ENCODE measurements at regions not wholly inside any gene's neighbourhood (a gene's known extent, or its start where the extent isn't known, plus 50 kb on each side); places are given as distances from the start of the nearest gene placed in this dataset.

- no peak for DNase-seq (ENCODE audit: low read depth)
These were observed 162.7 kb upstream of the KIT start for GRCh38 chr4:54495091-54495490.

GRCh38 chr4:54495641-54496040 lies 162.1 kb upstream of the KIT start:
- DNase-seq (ENCODE audit: low read depth), result no peak

DNA sequence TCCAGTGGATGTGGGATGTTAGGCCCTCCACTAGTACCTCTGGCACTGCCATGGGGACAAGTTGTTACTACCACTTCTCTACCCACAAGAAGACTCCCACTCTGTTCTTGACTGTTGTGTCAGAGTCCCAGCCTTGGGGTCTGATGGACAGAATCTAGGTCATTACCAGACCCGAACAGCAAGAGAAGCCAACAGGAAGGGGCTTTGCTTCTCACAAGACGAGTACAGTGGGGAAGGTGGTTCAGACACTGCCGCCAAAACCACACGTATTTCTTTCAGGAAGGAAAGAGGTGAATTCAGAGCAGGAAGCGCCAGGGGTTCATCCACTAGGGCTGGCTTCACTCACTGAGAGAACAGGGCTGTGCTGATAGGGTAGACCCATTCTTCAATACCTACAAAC lies 161.3 kb upstream of the KIT start:
- DNase-seq (ENCODE audit: low read depth), result no peak

DNA sequence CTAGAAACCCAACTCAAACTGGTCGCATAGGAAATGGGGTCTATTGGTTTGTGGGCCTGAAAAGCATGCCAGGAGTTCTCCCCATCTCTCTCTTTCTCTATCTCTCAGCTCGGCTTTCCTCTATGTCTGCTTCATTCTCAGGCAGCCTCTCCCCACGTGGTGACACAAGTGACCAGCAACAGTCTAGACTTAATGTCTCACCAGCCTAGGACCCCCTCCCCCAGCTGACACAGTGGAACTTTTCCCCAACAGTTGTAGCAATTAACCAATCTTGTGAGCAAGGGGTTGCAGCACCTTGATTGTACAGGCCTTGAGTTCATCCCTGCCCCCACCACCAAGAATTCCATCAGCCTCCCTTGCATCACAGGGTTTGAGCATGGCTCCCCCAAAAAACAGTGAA lies 159.8 kb upstream of the KIT start:
- no peak for DNase-seq (ENCODE audit: low read depth)

DNA sequence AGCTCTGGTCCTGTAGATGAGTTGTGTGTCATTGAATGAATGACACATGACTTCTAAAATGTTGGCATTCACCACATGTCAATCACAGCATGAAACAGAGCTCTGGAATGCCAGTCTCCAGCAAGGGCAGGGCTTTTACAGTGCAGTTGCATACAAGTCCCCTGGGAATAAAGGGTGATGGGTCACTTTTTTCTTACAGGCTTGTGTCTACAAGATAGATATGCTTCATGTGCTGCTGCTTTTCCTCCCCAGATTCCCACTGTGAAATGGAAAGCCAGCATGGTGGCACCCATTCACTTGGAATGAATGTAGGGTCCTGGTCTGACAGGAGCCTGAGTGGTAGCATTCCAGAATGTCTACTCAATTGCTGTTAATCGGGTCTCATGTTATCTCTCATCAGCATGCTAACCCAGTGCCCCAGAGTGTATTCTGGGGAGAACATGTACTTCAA lies 159.1 kb upstream of the KIT start:
- no peak for DNase-seq (ENCODE audit: low read depth)

- DNase-seq (ENCODE audit: low read depth), result no peak
These were observed 158.3 kb upstream of the KIT start for GRCh38 chr4:54499308-54500074.

DNA sequence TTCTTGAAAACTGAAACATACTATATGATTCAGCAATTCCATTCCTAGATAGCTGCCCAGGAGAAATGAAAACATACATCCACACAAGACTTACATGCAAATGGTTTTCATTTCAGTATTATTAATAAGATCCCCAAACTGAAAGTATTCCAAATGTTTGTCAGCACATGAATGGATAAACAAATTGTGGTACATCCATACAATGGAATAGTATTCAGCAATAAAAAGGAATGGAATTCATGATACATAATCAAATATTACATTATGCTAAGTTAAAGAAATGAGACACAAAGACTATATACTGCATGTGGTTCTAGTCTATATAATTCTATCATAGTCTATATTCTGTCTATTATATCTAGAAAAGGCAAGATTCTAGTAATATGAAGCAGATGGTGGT lies 152.4 kb upstream of the KIT start:
- no peak for DNase-seq (ENCODE audit: low read depth)

GRCh38 chr4:54505996-54506395 lies 151.8 kb upstream of the KIT start:
- no peak for DNase-seq (ENCODE audit: low read depth)

DNA sequence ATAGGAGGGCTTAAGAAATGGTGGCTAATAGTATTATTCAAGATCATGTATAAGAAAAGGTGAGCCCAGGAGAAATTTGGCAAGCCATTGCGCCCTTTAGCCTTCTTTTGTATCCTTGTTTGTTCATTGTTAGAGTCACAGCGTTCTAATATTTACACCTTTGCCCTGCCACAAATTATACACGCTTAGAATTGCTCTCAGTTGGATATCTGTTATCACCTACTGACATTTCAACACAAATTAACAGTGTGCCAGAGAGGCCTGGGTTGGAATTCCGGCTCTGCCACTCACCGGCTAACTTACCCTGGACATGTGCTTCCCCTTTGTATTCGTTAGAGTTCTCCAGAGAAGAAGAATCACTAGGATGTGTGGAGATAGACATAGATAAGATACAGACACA lies 148.7 kb upstream of the KIT start:
- DNase-seq (ENCODE audit: low read depth), result no peak

- DNase-seq (ENCODE audit: low read depth), result peak; percentile 14
These were observed 144.6 kb upstream of the KIT start for GRCh38 chr4:54513204-54513603.

DNA sequence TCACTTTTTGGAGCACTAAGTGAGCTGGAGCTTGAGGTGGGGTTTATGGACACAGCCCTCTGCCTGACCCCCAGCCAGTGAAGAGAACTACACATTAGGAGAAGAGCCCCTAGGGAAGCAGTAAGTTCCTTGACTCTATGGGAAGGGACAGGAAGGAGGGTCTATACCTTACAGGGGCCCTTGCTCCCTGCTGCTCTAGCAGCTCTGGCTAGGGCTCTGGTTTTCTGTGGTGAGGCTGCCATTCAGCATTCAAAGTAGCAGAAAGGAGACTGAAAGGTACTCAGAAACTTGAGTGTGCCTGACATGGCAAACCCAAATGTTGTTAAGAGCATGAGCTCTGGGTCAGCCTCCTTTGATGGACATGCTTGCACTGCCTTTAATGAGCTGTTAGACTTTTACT lies 144.0 kb upstream of the KIT start:
- no peak for DNase-seq (ENCODE audit: low read depth)

- DNase-seq (ENCODE audit: low read depth), result no peak
These were observed 141.1 kb upstream of the KIT start for GRCh38 chr4:54516556-54517215.

DNA sequence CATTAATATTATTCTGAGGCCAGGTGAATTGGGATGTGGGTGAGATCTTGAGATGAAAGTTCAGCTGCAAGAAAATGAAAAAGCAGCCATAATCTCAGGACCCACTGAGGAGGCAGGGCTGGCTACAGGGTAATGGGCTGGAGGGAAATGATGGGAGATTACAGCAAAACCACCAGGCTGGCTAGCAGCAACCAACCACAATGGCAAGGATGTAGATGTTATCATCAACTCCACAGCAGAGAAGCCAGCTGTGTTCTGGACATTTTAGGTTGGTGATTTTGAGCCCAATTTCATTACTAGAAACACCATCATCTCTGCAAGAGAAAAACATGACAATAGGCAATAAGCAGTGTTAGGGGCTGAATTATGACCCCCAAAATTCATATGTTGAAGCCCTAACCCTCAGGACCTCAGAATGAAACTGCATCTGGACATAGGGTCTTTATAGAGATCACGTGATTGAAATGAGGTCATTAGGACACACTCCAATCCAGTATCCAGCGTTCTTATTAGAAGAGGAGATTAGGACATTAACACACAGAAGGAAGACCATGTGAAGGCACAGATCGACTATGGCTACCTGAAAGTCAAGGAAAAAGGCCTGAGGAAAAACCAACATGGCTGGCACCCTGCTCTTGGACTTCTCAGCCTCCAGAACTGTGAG lies 139.8 kb upstream of the KIT start:
- no peak for DNase-seq (ENCODE audit: low read depth)

- DNase-seq (ENCODE audit: low read depth), result no peak
These were observed 132.2 kb upstream of the KIT start for GRCh38 chr4:54525602-54526001.

GRCh38 chr4:54526560-54526959 lies 131.2 kb upstream of the KIT start:
- DNase-seq (ENCODE audit: low read depth), result no peak

DNA sequence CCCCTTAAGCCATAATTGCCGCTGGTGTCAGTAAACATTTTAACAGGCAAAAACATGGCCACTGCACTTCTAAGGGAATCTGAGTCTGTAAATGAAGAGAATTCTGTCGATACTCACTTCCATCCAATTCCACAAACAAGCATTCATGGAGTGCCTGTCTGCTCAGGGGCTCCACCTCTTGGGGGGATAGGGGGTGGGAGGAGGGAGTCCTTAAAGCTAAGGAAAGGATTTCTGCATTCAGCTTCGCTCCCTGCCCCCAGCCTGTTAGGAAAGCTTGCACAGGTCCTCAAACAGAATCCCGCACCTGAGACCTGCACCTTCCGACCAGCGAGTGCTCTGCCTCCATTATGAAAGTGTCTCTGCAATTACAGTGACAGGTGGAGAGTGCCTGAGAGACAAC lies 130.2 kb upstream of the KIT start:
- DNase-seq (ENCODE audit: low read depth), result no peak

DNA sequence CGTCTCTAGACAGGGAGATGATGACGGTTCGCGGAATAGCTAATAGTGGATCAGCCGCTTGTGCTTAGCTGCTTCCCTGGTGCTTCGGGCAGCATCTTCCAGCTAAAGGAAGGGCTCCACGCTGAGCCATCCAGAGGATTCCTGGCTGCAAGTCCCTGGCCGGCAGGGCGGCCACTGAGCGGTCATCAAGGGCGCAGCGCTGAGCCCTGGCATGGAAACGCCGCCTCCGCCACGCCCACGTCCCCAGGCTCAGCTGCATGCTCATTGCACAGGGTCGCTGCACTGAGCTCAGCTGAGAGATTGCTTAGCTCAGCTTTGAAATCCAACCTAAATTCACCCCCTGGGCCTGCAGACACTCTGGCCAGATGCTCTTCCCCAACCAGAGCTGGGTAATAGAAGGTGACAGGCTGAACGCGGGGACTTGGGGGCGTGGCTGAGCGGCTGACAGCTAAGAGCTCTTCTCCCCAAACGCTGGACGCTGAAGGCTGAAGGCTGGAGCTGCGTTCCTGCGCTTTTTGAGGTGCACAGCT lies 118.2 kb upstream of the KIT start:
- DNase-seq (ENCODE audit: low read depth), result no peak

- DNase-seq (ENCODE audit: low read depth), result no peak
These were observed 116.8 kb upstream of the KIT start for GRCh38 chr4:54540931-54541330.

- no peak for DNase-seq (ENCODE audit: low read depth)
These were observed 116.2 kb upstream of the KIT start for GRCh38 chr4:54541426-54542118.

- no peak for DNase-seq (ENCODE audit: low read depth)
These were observed 115.7 kb upstream of the KIT start for GRCh38 chr4:54542119-54542438.

- no peak for DNase-seq (ENCODE audit: low read depth)
These were observed 115.2 kb upstream of the KIT start for GRCh38 chr4:54542540-54543041.
